Right forelimb (tissue), 1 donor: ENCODE measurements at regions not wholly inside any gene's neighbourhood (a gene's known extent, or its start where the extent isn't known, plus 50 kb on each side); places are given as distances from the start of the nearest gene placed in this dataset.

Experiments used
- DNase-seq: peaks from one replicate; pipeline ENCODE4 v3.0.0-alpha.2; 2018

- DNase-seq = no peak
Observed at GRCh38 chr22:48517039-48518030, 1310.3 kb downstream of the BRD1 start.

GRCh38 chr22:48516571-48516970 lies 1311.1 kb downstream of the BRD1 start:
- no peak for DNase-seq

DNA sequence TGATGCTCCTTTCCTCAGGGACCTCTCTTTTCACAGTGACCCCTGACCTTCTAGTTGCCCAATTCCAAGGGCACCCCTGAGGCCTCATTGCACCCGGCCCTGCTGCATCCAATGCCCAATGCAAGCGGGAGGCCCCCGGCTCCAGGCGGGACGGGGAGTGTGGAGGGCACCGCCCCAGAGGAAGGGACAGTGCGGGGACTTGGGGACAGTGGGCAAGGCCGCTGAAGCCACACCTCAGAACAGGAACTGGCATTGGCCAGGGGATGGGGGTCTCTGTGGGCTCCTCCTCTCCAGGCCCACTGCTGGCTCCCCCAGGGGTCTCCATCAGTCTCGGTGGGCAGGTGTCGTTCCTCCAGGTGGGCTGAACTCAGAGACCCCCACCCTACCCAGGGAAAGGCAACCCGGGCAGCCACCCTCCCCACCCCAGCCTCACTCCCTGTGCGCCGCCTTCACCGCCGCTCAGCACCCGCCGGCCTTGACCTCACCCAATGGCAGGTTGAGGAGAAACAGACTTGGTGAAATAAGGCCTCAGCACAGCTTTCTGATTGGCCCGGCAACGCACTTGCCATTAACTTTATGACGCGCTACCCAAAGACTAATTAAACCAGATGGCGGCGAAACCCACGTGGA lies 1312.0 kb downstream of the BRD1 start:
- no peak for DNase-seq

- DNase-seq = no peak
Observed at GRCh38 chr22:48513929-48514328, 1313.7 kb downstream of the BRD1 start.

DNA sequence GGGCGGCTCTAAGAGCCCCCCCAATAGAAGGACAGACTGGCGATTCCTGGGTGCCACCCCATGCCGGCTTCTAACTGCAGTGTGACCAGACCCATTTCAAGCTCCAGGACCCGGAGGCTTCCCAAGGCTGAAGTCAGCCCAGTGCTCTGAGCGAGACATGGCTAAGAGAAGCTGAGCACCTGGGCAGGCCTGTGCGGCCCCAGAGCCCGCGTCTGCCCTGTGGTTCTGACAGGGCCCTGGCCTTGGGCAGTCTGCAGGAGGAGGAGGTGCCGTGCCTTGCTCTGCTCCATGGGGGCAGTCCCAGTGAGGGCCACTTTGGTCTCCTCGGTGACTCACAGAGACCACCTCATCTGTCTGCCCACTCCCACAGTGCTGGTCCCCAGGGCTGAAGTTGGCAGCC lies 1314.2 kb downstream of the BRD1 start:
- DNase-seq = no peak

- no peak for DNase-seq
Observed at GRCh38 chr22:48511781-48512327, 1315.8 kb downstream of the BRD1 start.

- no peak for DNase-seq
Observed at GRCh38 chr22:48511211-48511610, 1316.5 kb downstream of the BRD1 start.

- no peak for DNase-seq
Observed at GRCh38 chr22:48510599-48510998, 1317.1 kb downstream of the BRD1 start.

DNA sequence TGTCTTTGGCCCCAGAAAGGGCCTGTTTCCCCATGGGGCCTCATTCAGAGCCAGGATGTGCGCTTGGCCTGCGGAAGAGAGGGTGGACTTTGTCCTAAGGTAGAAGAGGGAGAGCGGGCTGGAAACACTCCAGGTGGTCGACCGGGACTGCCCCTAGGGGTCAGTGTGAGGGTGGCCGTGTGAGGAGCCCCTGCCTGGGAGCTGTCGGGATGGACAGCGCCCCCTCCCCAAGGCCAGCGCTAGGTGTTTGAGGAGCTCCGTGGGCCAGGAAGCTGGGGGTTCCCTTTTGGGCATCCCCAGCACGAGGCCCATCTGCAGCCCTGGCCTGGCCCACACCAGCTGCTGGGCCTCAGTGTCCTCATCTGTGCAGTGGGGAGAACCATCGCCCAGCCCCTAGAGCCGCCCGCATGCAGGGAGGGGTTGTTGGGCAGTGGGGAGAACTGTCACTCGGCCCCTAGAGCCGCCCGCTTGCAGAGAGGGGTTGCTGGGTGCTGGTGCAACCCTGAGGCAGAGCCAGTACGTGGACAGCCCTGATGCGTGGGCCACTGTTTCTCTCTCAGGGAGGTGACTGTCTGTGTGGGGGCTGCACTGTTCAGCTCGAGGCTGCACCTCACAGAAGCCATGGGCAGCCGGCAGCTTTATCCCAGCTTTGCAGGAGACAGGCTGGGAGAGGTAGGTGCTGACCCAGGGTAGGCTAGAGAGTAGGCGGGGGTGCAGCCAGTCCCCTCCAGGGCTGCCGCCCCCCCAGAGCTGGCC lies 1319.9 kb downstream of the BRD1 start:
- no peak for DNase-seq

- DNase-seq = no peak
Observed at GRCh38 chr22:48507171-48507570, 1320.5 kb downstream of the BRD1 start.

DNA sequence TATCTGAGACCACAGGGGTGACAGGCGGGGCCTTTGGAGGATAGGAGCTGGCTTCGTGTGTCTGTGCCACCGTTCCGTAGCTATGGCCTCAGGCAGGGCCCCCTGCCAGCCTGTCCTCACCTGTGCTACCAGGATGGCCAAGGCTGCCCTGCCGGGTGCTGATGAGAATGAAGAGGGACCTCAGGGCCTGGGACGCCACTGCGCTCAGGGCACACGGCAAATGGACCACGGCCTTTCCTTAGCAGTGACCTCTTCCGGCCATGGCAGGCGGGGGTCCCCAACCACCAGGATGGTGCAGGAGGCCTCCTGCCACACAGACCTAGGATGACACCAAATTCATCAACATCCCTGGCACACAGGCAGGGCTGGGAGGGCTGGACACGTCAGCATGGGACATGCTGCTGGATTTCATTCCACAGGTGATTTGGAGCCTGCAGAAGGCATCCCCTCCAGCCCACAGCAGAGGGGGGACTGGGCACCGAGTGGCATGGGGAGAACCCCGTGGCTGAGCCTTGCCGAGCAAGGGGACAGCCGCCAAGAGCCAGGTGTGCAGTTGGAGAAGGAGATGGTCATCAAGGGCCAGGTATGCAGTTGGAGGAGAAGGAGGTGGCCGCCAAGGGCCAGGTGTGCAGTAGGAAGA lies 1321.0 kb downstream of the BRD1 start:
- DNase-seq = no peak

- no peak for DNase-seq
Observed at GRCh38 chr22:48505891-48506290, 1321.8 kb downstream of the BRD1 start.

- DNase-seq = no peak
Observed at GRCh38 chr22:48504519-48505140, 1323.0 kb downstream of the BRD1 start.

DNA sequence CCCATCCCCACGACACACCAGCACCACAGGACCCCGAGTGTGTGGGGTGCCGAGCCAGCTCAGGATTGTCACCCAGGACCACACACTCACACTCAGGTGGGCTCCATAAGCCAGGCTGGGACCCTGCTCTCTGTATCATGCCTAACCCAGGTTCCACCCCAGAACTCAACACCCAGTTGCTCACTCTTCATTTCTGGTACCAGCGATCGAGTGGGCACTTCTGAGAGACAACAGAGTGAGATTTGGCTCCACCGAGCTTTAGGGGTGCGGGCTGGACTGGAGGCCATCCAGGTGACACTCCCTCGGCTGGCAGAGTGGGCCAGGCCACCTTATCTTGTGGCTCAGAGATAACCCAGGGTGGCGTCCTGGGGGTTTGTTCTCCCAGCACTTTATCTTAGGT lies 1323.8 kb downstream of the BRD1 start:
- DNase-seq = no peak

DNA sequence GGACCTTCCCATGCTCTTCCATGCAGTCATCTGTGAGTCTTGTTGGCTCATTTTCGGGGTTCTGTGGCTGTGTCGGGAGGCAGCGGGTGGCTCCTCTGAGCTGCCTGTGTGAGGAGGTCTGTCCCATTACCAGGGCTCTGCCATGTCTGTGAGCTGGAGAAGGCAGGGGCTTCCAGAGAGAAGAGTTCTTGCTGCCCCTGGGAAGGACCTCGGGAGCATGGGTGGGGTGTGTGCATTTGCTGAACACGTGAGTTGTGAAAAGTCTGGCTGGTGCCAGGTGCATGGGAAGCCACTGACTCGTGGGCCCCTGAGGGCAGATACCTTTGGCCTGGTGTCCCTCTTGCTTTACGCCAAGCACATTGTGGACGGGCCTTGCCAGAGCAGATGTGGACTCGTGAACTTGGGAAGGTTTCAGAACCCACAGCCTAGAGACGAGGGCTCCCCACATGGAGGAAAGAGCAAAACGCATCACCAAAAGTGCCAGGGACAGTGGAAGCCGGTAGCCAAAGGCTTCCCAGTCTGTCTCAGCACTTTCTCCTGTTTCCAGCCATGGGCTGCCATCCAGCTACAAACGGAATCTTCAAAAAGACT lies 1324.5 kb downstream of the BRD1 start:
- no peak for DNase-seq

GRCh38 chr22:48501231-48501750 lies 1326.4 kb downstream of the BRD1 start:
- DNase-seq = no peak

- DNase-seq = no peak
Observed at GRCh38 chr22:48500471-48501230, 1327.0 kb downstream of the BRD1 start.

DNA sequence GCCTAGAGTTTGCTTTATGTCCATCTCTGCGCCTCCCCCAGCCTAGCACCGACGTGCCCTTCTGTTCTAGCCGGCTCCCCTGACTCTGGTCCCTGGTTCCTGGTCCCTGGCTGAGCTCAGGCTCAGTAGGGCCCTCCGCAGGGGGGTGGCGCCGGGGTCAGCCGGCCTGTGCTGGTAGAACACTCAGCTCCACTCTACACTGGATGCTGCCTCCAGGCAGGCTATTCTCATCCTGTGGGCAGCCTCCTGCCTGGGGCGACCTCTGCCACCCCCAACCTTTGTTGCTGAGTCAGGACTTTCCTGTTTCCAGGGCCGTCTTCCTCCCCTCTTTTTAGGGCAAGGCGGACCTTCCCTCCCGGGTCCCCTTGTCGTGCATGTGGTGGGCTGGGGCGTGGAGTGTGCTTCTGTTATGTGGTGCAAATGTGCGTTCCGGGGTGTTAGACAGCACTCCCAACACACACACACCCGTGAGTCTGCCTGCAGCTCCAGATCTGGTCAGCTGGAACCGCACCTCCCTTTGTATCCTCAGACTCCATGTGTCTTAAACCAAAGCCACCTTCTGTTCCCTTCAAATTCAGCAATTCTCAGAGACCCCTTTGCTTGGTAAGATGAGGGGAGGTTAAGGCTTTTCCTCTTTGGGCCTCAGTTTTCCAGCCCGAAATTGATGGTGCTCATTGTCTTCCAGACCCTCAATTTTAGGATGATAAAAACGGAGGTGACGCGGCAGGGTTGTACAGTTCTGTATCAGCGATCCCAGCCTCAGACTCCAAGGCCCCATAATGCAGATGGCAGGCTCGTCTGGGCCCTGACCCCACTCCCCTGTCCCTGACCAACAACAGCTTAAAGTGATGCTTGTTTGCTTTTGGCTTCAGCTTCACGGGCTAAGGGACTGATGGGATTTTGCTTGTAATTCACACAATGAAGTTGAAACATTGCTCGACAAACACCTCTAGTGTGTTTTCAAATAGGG lies 1327.9 kb downstream of the BRD1 start:
- no peak for DNase-seq
